NCI-H1436 (cell line): ENCODE measurements at regions not wholly inside any gene's neighbourhood (a gene's known extent, or its start where the extent isn't known, plus 50 kb on each side); places are given as distances from the start of the nearest gene placed in this dataset.
"Not testable (repeated sequence)": the region's sequence is repeated elsewhere in the genome, so short reads cannot be mapped to it uniquely, and the experiment has no call there.

Experiments used
- DNase-seq: peaks from one replicate; lab custom pipeline; 2025; lab: John Stamatoyannopoulos, UW

DNA sequence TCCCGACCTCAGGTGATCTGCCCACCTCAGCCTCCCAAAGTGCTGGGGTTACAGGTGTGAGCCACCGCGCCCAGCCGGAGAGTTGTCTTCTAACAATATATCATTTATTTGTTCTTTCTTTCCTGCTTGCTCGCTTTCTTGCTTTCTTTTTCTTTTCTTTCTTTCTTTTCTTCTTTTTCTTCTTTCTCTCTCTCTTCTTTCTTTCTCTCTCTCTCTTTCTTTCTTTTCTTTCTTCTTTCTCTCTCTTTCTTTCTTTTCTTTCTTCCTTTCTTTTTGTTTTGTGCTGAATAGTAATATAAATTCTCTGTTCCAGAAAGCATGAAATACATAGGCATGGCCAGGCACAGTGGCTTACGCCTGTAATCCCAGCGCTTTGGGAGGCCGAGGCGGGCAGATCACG, 73.5 kb upstream of the ZNF644 start:
- DNase-seq: not testable (repeated sequence)

DNA sequence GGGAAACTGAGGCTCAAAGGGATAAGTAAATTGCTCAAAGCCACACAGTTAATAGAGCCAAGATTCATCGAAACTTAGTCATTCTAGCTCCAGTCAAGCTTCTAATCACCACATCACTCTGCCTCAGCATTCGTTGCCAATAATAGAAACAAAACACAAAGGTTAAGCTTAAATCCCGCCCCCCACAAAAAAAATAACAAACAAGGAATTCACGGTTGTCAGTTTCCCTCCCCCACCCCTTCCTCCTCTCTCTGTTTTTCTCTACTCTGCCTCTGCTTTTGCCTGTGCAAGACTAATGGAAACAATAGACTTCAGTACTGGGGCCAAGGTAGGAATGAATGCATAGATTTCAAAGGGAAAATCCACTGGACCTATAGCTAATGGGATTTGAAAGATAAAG, 70.7 kb upstream of the ZNF644 start:
- DNase-seq: no peak

DNA sequence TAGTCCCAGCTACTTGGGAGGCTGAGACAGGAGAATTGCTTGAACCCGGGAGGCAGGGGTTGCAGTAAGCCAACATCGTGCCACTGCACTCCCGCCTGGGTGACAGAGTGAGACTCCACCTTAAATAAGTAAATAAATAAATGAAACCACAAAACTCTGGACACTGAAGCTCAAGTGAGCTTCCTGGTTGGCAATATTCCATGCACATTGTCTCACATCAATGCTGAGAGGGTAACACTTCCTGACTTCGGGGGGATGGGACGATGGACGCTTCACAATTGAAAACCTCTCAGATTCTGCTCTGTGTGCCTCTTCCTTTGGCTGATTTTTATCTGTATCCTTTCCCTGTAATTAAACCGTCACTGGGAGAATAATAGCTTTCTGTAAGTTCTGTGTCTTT, 70.0 kb upstream of the ZNF644 start:
- DNase-seq: no peak

GRCh38 chr1:91080650-91081049, 58.8 kb upstream of the ZNF644 start:
- DNase-seq: no peak

GRCh38 chr1:91078859-91079258, 57.0 kb upstream of the ZNF644 start:
- no peak for DNase-seq

DNA sequence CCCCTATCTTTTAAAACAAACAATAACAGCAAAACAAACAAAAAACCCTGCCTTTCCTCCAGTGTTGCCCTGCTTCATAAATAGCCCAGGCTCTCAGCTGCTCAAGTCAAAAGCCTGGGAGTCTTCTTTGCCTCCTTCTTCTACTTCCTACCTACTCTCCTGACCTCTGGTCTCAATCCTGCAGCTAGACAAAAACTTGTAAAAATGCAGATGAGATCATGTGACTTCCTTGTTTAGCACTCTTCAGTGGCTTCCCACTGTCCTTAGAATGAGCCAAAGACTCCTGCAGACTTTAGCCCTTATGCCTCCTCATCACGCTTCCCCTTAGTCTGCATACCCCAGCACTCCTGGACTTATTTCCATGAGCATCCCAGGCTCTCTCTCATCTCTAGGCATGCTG, 55.0 kb upstream of the ZNF644 start:
- DNase-seq: no peak

- no peak for DNase-seq
Measured at GRCh38 chr1:91075233-91076135, 53.6 kb upstream of the ZNF644 start.

GRCh38 chr1:91073299-91073698, 51.5 kb upstream of the ZNF644 start:
- no peak for DNase-seq

DNA sequence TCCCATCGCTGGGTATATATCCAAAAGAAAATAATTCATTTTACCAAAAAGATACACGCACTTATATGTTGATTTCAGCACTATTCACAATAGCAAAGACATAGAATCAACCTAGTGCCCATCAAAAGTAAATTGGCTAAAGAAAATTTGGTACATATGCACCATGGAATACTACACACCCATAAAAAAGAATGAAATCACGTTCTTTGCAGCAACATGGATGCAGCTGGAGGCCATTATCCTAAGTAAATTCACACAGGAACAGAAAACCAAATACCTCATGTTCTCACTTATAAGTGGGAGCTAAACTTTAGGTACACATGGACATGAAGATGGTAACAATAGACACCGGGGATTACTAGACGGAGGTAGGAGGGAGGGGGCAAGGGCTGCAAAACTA, 50.0 kb upstream of the ZNF644 start:
- no peak for DNase-seq
